ENCODE measurements at regions not wholly inside any gene's neighbourhood (a gene's known extent, or its start where the extent isn't known, plus 50 kb on each side); places are given as distances from the start of the nearest gene placed in this dataset.

DNA sequence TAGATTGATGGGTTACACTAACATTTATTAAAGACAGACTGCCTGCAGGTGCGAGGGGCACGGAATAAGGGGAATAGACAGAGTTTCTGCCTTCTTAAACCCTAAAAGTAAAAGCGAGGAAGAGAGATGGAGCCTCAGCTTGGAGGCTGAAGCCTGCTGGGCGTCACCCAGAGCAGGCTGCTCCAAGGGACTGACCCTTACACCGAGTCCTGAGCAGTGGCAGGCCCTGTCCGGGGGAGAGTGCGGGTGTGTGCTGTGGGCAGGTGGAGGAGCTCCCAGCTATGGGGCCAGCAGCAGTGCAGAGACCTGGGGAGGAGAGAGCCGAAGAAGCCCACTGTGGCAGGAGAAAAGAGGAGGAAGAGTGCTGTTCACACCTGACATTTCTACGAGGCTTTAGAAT is 86.4 kb downstream of the SOX1 start:
- H3K36me3 ChIP-seq (ENCODE audit: control insufficient read depth, insufficient read depth, low read length) = no peaks in the 10 kb centered on the region
- TF ChIP-seq, protein P1, sequence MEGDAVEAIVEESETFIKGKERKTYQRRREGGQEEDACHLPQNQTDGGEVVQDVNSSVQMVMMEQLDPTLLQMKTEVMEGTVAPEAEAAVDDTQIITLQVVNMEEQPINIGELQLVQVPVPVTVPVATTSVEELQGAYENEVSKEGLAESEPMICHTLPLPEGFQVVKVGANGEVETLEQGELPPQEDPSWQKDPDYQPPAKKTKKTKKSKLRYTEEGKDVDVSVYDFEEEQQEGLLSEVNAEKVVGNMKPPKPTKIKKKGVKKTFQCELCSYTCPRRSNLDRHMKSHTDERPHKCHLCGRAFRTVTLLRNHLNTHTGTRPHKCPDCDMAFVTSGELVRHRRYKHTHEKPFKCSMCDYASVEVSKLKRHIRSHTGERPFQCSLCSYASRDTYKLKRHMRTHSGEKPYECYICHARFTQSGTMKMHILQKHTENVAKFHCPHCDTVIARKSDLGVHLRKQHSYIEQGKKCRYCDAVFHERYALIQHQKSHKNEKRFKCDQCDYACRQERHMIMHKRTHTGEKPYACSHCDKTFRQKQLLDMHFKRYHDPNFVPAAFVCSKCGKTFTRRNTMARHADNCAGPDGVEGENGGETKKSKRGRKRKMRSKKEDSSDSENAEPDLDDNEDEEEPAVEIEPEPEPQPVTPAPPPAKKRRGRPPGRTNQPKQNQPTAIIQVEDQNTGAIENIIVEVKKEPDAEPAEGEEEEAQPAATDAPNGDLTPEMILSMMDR (IDR thresholded peaks at IDR 0.05; ENCODE audit: insufficient read depth, low read length, poor library complexity, severe bottlenecking) = no peak
- H3K27me3 ChIP-seq (ENCODE audit: control insufficient read depth, insufficient read depth, low read length) = no peaks in the 10 kb centered on the region
- no peak overlapping the region for H3K4me3 ChIP-seq (ENCODE audit: low read depth, low read length)
- DNase-seq (ENCODE audit: low read depth) = no peak

DNA sequence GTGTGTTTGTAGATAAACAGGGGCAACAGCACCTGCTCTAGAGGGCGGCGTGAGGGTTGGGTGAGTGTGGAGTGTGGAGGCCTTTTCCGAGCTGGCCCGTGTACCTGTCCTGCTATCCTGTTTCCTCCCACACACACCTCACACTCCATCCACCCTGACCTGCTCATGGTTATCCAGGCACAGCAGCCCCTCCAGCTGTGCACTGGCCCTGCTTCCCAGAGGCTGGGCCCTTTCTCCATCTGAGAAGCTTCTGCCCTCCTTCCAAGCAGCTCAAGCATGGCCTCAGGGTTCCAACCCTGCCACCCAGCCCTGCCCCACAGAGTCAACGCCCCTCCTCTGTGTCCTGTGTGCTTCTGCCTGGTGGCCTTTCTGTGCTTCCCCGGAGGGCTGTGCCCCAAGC is 86.9 kb downstream of the SOX1 start:
- no peak overlapping the region for H3K4me3 ChIP-seq (ENCODE audit: low read depth, low read length)
- TF ChIP-seq, protein P1 (IDR thresholded peaks at IDR 0.05; ENCODE audit: insufficient read depth, low read length, poor library complexity, severe bottlenecking) = no peak
- DNase-seq (ENCODE audit: low read depth) = no peak
- no peaks in the 10 kb centered on the region for H3K36me3 ChIP-seq (ENCODE audit: control insufficient read depth, insufficient read depth, low read length)
- no peaks in the 10 kb centered on the region for H3K27me3 ChIP-seq (ENCODE audit: control insufficient read depth, insufficient read depth, low read length)

DNA sequence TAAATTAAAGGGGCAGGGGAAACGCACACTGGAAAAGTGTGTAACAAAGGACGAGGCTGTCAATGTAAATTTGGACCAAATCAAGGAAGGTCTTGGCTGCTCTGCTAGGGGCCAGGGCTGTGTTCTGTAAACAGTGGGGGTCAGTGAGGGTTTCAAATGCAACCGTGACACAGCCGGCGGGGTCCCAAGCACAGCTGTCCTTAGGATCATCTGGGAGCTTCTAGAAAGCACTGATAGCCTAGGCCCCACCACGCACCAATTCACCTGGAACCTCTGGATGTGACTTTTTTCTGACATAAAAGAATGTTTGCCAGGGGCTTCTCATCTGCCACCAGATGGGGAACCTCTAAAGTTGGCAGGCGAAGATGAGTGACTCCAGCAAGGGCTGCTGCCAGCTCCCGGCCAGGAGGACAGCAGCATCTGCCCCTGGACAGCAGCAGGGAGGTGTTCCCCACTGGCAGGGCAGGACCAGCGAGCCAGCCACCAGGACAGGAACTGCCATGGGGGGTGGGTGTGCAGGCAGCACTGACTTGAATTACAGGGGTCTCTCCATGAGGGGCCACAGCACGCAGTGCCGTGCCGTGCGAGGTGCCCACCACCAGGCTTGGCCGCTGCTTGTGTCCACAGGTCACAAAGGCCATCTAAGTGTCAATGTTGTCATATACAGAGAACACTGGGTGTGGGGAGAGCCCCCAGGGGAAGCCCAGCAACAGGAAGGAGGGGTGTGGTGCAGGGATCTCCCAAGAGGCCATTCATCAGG is 87.5 kb downstream of the SOX1 start:
- no peak for DNase-seq (ENCODE audit: low read depth)
- no peak overlapping the region for H3K4me3 ChIP-seq (ENCODE audit: low read depth, low read length)
- TF ChIP-seq, protein P1 (IDR thresholded peaks at IDR 0.05; ENCODE audit: insufficient read depth, low read length, poor library complexity, severe bottlenecking) = no peak
- H3K27me3 ChIP-seq (ENCODE audit: control insufficient read depth, insufficient read depth, low read length) = no peaks in the 10 kb centered on the region
- H3K36me3 ChIP-seq (ENCODE audit: control insufficient read depth, insufficient read depth, low read length) = no peaks in the 10 kb centered on the region

DNA sequence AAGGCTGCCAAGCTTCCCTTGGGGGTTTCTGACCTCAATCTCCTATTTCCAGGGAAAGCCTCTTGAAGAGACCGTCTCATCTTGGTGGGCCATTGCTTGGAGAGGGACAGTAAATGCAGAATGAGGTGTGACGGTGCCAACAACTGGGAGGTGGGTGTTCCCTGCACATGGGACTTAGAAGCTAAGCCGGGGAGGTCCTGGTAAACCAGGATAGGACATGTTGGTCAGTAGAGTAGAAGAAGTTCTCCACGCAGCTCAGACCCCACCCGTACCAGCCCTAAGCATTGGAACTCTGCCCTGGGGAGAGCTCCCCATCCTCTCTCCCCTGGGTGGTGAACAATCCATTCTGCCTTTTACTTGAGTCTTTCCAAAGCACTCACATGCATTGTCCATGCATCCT is 92.0 kb downstream of the SOX1 start:
- Histone ChIP-seq H3K4me3 (ENCODE audit: low read depth, low read length) (no peak overlapping the region), H3K27me3 (ENCODE audit: control insufficient read depth, insufficient read depth, low read length) (no peaks in the 10 kb centered on the region), H3K36me3 (ENCODE audit: control insufficient read depth, insufficient read depth, low read length) (no peaks in the 10 kb centered on the region)
- DNase-seq (ENCODE audit: low read depth) = no peak
- TF ChIP-seq, protein P1 (IDR thresholded peaks at IDR 0.05; ENCODE audit: insufficient read depth, low read length, poor library complexity, severe bottlenecking) = no peak

DNA sequence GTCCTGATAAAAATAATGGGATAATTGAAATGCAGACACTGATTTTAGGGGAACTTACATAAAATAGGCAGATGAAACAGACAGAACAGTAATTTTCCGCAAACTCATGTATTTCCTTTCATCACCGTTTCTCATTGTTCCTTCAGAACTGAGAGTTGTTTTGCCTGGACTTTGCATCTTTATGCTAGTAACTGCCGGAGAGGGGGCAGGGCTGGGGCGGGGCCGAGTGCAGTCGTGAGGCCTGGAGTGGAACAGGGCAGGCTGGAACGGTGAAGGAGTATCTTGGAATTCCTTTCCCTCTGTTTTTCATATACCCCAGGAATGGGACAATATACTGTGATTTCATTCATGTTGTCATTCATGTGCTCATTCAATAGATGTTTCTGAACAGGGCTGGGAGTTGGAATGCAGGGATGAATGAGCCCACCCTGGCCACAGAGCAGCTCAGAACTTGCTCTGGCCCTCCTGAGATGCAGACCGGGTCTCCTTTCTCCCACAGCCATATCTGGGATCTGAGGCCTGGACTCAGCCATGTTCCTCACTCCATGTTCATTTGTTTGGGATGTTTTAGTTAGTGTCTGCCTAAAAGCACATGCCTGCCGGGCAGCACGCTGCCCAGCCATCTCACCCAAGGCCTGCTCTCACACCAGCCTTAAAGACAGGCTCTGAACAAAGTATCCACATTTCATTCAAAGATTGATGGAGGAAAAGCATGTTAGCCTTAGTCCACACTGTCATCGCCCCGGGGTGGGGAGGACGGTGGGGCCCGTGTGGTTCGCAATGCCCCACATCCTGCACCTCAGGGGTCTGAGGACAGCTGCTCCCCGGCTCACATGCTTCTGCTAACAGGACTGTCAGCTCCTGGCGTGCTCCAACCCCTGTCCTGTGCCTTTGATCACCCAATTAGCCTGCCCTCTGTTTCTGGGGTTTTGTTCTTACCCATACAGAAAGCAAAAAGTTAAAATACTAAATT is 92.9 kb downstream of the SOX1 start:
- Histone ChIP-seq H3K4me3 (ENCODE audit: low read depth, low read length) (no peak overlapping the region), H3K36me3 (ENCODE audit: control insufficient read depth, insufficient read depth, low read length) (no peaks in the 10 kb centered on the region), H3K27me3 (ENCODE audit: control insufficient read depth, insufficient read depth, low read length) (no peaks in the 10 kb centered on the region)
- DNase-seq (ENCODE audit: low read depth) = no peak
- TF ChIP-seq, protein P1 (IDR thresholded peaks at IDR 0.05; ENCODE audit: insufficient read depth, low read length, poor library complexity, severe bottlenecking) = no peak

All from kidney epithelial cell (primary cell).